Osteoblast (primary cell): ENCODE measurements at regions not wholly inside any gene's neighbourhood (a gene's known extent, or its start where the extent isn't known, plus 50 kb on each side); places are given as distances from the start of the nearest gene placed in this dataset.
"Not testable (repeated sequence)": the region's sequence is repeated elsewhere in the genome, so short reads cannot be mapped to it uniquely, and the experiment has no call there.

Experiments
- DNase-seq: peaks from one replicate; pipeline ENCODE4 v3.0.0; 2011; ENCODE audit warnings: low spot score, mixed read lengths; ENCODE audit not compliant: insufficient read length; ENCODE audit errors: missing footprints
- H2AFZ ChIP-seq: 2 replicates; pipeline ENCODE4 v1.6.0; 2011; ENCODE audit warnings: mild to moderate bottlenecking, low read length
- H3K27ac ChIP-seq: 2 replicates; pipeline ENCODE4 v1.5.1; 2011; ENCODE audit warnings: mild to moderate bottlenecking, low read depth, low read length, moderate library complexity
- H3K27me3 ChIP-seq: 2 replicates; pipeline ENCODE4 v1.6.0; 2012; ENCODE audit warnings: mild to moderate bottlenecking, control low read depth, inconsistent platforms, low read length, moderate library complexity; ENCODE audit not compliant: insufficient read depth
- H3K36me3 ChIP-seq: 2 replicates; pipeline ENCODE4 v1.5.1; 2011; ENCODE audit warnings: mild to moderate bottlenecking, low read length, control low read depth, moderate library complexity; ENCODE audit not compliant: insufficient read depth
- H3K4me1 ChIP-seq: 2 replicates; pipeline ENCODE4 v1.5.1; 2011; ENCODE audit warnings: mild to moderate bottlenecking, low read length, control low read depth, moderate library complexity; ENCODE audit not compliant: insufficient read depth
- H3K4me2 ChIP-seq: 2 replicates; pipeline ENCODE4 v1.6.0; 2011; ENCODE audit warnings: mild to moderate bottlenecking, low read length; ENCODE audit not compliant: insufficient read depth
- H3K4me3 ChIP-seq: fragments of 200-600 bp; sonication (generic); 3 replicates; pipeline ENCODE4 v1.5.1; 2012; ENCODE audit warnings: mild to moderate bottlenecking, low read length, inconsistent platforms; ENCODE audit not compliant: insufficient read depth
- H3K79me2 ChIP-seq: 2 replicates; pipeline ENCODE4 v1.6.0; 2012; ENCODE audit warnings: mild to moderate bottlenecking, low read length, control low read depth, inconsistent platforms; ENCODE audit not compliant: insufficient read depth
- H3K9me3 ChIP-seq: 2 replicates; pipeline ENCODE4 v1.5.1; 2011; ENCODE audit warnings: low read depth, low read length, control low read depth
- H4K20me1 ChIP-seq: 2 replicates; pipeline ENCODE4 v1.6.0; 2012; ENCODE audit warnings: mild to moderate bottlenecking, low read length, control low read depth; ENCODE audit not compliant: insufficient read depth
- CTCF ChIP-seq: IDR thresholded peaks from 2 replicates; pipeline ENCODE4 v1.5.1; 2011; ENCODE audit warnings: mild to moderate bottlenecking, low read depth, low read length, moderate library complexity; ENCODE audit errors: extremely low read depth

DNA sequence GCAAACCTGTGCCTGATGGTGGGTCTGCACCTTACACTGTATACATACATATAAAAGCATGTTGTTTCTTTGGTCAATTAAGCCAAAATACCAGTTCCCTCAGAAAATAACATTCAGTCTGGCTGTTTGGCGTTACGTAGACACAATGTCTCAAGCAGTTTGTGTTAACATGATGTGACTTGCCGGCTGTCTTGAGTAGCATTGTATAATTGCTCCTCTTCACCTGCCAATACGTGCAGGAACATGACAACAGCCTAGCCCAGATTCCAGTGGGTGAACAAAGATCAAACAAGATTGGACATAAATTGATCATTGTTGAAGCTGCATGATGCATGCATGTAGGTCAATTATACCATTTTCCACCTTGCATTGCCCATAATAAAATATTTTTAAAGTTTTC, 102.3 kb downstream of the F11 start:
- Histone ChIP-seq H3K36me3 (no peaks in the 10 kb centered on the region), H3K4me3 (no peak overlapping the region), H3K79me2 (no peaks in the 10 kb centered on the region), H3K9me3 (no peaks in the 10 kb centered on the region), H4K20me1 (no peaks in the 10 kb centered on the region), H3K27ac (no peak overlapping the region), H3K27me3 (no peaks in the 10 kb centered on the region), H2AFZ (no peak overlapping the region), H3K4me1 (no peaks in the 10 kb centered on the region), H3K4me2 (no peak overlapping the region)
- no peak for DNase-seq
- TF ChIP-seq CTCF = no peak

DNA sequence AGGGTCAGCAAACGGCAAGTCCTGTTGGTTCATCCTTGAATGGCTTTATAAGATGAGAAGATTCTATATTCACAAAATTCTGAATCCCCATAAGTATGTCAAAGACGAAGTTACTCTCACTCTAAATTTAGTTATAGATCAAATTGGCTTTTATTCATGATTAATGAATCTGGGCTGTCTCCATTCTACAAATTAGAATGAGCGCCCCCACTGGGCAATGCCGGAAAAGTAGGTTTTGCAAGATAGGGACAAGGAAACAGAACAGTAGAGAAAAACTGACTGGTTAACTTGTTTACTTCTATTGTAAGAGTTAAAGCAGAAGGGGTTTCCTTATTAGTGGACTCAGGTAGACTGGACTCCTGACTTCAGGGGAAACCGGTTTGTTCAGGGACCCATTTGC, 100.3 kb downstream of the F11 start:
- no peak for TF ChIP-seq CTCF
- no peak overlapping the region for H2AFZ ChIP-seq
- no peak overlapping the region for H3K4me2 ChIP-seq
- H3K27ac ChIP-seq = no peak overlapping the region
- no peak overlapping the region for H3K4me3 ChIP-seq
- H3K4me1 ChIP-seq = no peaks in the 10 kb centered on the region
- no peak for DNase-seq
- H3K36me3 ChIP-seq = no peaks in the 10 kb centered on the region
- peaks cover 3% of the 10 kb centered on the region for H3K9me3 ChIP-seq
- no peaks in the 10 kb centered on the region for H3K79me2 ChIP-seq
- H3K27me3 ChIP-seq = no peaks in the 10 kb centered on the region
- H4K20me1 ChIP-seq = no peaks in the 10 kb centered on the region

- not testable (repeated sequence) for H3K36me3 ChIP-seq, H3K79me2 ChIP-seq, DNase-seq, H3K27ac ChIP-seq, H4K20me1 ChIP-seq, H3K9me3 ChIP-seq, H3K4me2 ChIP-seq, H3K4me1 ChIP-seq, H3K27me3 ChIP-seq, H3K4me3 ChIP-seq, H2AFZ ChIP-seq
Measured at GRCh38 chr4:186363038-186363437, 97.0 kb downstream of the F11 start.

DNA sequence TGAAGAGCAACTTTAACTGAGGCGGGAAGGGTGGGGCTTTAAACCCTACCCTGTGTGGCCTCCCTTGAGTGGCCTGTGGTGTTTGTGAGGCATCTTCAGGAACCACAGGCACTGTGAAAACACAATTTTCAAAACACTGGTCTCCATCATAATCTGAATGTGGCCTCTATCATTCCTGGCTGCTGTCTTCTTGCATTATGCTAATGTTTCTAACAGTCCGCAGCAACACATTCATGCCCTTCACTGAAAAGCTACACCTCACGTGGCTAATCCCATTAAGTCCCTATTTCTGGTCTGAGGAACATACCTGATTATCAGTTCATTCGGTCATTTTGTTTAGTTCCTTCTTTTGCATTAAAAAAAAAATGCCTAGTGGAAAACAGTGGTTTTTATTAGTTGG, 94.6 kb downstream of the F11 start:
- no peak overlapping the region for H3K27ac ChIP-seq
- H3K36me3 ChIP-seq = no peaks in the 10 kb centered on the region
- H3K27me3 ChIP-seq = no peaks in the 10 kb centered on the region
- H4K20me1 ChIP-seq = no peaks in the 10 kb centered on the region
- H2AFZ ChIP-seq = no peak overlapping the region
- DNase-seq = no peak
- H3K79me2 ChIP-seq = no peaks in the 10 kb centered on the region
- H3K4me3 ChIP-seq = no peak overlapping the region
- H3K4me1 ChIP-seq = no peaks in the 10 kb centered on the region
- no peak overlapping the region for H3K4me2 ChIP-seq
- TF ChIP-seq CTCF = no peak
- peaks cover 3% of the 10 kb centered on the region for H3K9me3 ChIP-seq
